ENCODE measurements at regions not wholly inside any gene's neighbourhood (a gene's known extent, or its start where the extent isn't known, plus 50 kb on each side); places are given as distances from the start of the nearest gene placed in this dataset.
"Not testable (repeated sequence)": the region's sequence is repeated elsewhere in the genome, so short reads cannot be mapped to it uniquely, and the experiment has no call there.

DNA sequence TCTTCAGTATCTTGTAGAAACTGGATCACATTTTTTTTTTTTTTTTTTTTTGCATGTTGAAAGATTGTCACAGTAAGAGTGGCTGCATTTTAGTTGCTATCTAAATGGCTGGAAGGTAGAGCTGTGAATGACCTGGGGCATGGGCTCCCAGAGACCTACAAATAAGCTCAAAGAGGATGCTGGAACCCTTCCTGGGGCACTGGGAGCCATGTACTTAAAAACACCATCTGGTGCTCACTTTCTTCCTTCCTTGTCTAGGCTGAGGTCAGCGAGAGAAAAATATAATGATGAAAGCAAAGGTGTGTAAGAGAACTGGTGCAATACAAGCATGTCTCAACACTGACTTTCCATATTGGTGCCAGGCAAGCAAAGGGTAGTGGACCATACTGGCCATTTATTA is 323.9 kb downstream of the SV2B start:
- H3K27me3 ChIP-seq (ENCODE audit: insufficient read depth, low read length) = no peaks in the 10 kb centered on the region
- no peaks in the 10 kb centered on the region for H3K4me1 ChIP-seq (ENCODE audit: insufficient read depth, low read length)
- H3K36me3 ChIP-seq (ENCODE audit: insufficient read depth, low read length) = no peaks in the 10 kb centered on the region
- H3K9me3 ChIP-seq (ENCODE audit: low read length) = no peaks in the 10 kb centered on the region
- H3K4me3 ChIP-seq (ENCODE audit: low read length) = no peak overlapping the region
- no peak overlapping the region for H2AFZ ChIP-seq (ENCODE audit: low read depth, low read length)

DNA sequence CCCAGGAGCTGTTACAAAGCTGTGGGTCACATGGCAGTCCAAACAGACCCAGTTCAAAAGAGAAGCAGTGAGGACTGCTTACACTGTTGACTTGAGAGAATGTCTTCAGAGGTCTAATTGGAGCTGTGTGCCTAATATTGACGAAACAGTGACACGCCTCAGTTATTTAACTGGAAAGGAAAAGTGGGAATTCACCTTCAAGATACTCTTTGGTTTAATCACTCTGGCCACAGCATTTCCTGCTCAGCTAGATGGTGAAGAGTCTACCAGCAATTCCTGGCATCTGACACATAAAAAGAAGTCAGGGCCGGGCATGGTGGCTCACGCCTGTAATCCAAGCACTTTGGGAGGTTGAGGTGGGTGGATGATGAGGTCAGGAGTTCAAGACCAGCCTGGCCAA is 326.4 kb downstream of the SV2B start:
- no peaks in the 10 kb centered on the region for H3K27me3 ChIP-seq (ENCODE audit: insufficient read depth, low read length)
- no peaks in the 10 kb centered on the region for H3K36me3 ChIP-seq (ENCODE audit: insufficient read depth, low read length)

DNA sequence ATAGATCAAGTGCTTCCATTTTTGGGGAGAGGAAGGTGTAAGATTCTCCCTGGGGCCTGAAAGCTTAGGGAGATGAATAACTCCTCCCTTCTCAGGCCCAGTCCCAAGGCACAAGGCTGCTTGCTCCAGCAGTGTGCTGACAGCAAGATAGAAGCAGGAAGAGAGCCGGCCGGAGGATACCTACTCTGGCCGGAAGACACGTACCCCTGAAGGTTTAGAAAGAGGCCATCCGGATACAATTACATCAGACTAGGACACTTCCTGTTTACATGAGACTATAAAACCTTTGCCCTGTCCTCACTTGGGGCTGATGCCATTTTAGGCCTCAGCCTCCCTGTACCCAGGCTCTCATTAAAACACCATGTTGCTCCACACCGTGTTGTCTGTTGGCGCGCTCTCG is 329.9 kb downstream of the SV2B start:
- Histone ChIP-seq H2AFZ (ENCODE audit: low read depth, low read length) (no peak overlapping the region), H3K9me3 (ENCODE audit: low read length) (no peaks in the 10 kb centered on the region), H3K4me3 (ENCODE audit: low read length) (no peak overlapping the region), H3K27me3 (ENCODE audit: insufficient read depth, low read length) (no peaks in the 10 kb centered on the region), H3K36me3 (ENCODE audit: insufficient read depth, low read length) (no peaks in the 10 kb centered on the region), H3K4me1 (ENCODE audit: insufficient read depth, low read length) (no peaks in the 10 kb centered on the region)

More for the DNA sequence above, 326.4 kb downstream of the SV2B start:
- H3K4me3 ChIP-seq (ENCODE audit: low read length) = no peak overlapping the region
- H3K4me1 ChIP-seq (ENCODE audit: insufficient read depth, low read length) = no peaks in the 10 kb centered on the region
- no peaks in the 10 kb centered on the region for H3K9me3 ChIP-seq (ENCODE audit: low read length)
- no peak overlapping the region for H2AFZ ChIP-seq (ENCODE audit: low read depth, low read length)

DNA sequence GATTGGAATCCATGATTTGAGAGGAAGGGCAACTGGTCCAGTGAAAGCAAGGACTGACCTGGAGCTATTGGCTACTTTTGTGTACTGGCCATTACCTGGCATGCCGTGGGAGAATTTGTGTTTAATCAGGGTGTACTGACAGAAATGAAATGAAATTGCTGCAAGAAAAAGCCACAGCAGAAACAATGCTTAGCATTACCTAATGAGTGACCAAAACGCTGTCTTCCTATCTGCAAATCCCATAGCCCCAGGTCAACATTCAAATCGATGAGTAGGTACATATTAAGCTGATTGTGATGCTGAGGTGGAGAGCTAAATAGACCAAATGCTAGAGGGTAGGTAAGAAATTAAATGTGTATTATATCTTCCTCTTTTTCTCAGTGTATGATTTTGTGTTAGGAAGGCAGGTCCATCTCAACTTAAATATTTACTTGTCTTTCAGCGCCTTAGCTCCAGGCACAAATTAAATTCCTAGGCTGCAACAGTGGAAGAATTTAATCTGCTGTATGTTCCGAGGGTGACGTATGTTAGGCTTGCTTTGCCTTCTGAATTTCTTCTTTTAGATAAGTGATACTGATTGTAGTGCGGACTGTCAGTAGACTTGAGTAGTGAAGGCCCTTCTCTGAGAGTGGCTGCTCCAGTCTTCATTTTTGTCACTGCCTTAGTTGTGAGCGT is 331.1 kb downstream of the SV2B start:
- Histone ChIP-seq H3K4me3 (ENCODE audit: low read length) (no peak overlapping the region), H2AFZ (ENCODE audit: low read depth, low read length) (no peak overlapping the region), H3K36me3 (ENCODE audit: insufficient read depth, low read length) (no peaks in the 10 kb centered on the region), H3K27me3 (ENCODE audit: insufficient read depth, low read length) (no peaks in the 10 kb centered on the region), H3K4me1 (ENCODE audit: insufficient read depth, low read length) (no peaks in the 10 kb centered on the region), H3K9me3 (ENCODE audit: low read length) (no peaks in the 10 kb centered on the region)

DNA sequence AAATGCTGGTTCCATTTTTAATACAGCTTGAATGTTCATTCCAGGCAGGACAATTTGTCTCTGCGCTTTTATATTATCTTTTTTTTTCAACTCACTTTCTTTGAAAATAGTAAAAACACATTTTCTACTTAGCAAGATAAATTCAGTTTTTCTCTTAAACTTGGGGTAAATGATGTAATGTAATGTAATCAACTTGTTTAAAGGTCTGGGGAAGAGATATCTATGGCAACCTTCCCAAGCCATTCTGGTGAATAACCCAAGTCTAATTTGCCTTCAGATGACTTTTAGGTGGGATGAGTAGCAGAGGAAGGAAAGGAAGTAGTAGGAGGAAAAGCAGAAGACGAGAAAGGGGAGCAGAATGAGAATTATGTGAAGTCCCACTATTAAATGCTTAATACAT is 335.1 kb downstream of the SV2B start:
- H2AFZ ChIP-seq (ENCODE audit: low read depth, low read length) = no peak overlapping the region
- H3K4me3 ChIP-seq (ENCODE audit: low read length) = no peak overlapping the region
- H3K4me1 ChIP-seq (ENCODE audit: insufficient read depth, low read length) = no peaks in the 10 kb centered on the region
- no peaks in the 10 kb centered on the region for H3K9me3 ChIP-seq (ENCODE audit: low read length)
- H3K36me3 ChIP-seq (ENCODE audit: insufficient read depth, low read length) = no peaks in the 10 kb centered on the region
- no peaks in the 10 kb centered on the region for H3K27me3 ChIP-seq (ENCODE audit: insufficient read depth, low read length)

DNA sequence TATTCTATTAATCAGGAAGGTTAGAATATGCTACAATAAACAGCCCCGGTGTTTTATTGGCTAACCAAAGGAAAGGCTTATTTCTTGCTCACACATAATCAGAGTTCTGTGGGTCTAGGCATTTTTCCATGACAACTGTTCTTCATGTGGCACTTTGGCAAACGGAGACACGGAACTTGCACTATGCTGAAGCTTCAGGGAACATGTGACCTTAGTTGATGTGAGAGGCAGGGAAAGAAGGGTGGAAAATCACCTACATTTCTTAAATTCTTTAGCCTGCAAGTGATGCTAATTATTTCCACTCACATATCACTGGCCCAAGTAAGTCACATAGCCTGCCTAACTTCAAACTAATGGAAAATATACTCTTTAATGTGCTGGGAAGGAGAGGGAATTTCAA is 344.6 kb downstream of the SV2B start:
- H3K36me3 ChIP-seq (ENCODE audit: insufficient read depth, low read length) = no peaks in the 10 kb centered on the region
- H3K4me1 ChIP-seq (ENCODE audit: insufficient read depth, low read length) = peaks cover 3% of the 10 kb centered on the region
- H3K4me3 ChIP-seq (ENCODE audit: low read length) = no peak overlapping the region
- H3K27me3 ChIP-seq (ENCODE audit: insufficient read depth, low read length) = peaks cover 3% of the 10 kb centered on the region
- H3K9me3 ChIP-seq (ENCODE audit: low read length) = no peaks in the 10 kb centered on the region
- H2AFZ ChIP-seq (ENCODE audit: low read depth, low read length) = no peak overlapping the region

DNA sequence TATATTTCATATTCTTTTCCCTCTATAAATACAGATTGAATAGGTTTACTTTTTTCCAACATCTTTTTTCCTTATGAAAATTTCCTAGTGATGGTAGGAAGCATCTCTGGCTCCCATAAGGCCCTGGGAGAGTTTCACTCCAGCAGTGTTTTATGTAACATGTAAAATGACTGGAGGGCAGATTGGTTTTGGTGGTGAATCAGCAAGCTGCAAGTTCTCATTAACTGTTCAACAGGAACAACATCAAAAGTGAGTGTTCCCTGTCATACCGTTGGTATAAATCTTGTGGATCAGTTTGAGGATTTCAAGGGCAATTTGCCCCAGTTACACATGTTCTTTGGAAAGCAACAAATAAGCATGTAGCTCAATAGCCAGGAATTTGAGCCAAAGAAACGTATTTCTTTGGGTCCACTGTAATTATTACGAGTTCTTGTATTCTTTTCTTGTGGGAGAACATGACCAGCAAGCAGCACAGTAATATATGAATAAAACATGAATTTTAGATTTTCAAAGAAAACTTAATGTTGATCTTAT is 345.7 kb downstream of the SV2B start:
- H3K36me3 ChIP-seq (ENCODE audit: insufficient read depth, low read length) = no peaks in the 10 kb centered on the region
- no peaks in the 10 kb centered on the region for H3K9me3 ChIP-seq (ENCODE audit: low read length)

DNA sequence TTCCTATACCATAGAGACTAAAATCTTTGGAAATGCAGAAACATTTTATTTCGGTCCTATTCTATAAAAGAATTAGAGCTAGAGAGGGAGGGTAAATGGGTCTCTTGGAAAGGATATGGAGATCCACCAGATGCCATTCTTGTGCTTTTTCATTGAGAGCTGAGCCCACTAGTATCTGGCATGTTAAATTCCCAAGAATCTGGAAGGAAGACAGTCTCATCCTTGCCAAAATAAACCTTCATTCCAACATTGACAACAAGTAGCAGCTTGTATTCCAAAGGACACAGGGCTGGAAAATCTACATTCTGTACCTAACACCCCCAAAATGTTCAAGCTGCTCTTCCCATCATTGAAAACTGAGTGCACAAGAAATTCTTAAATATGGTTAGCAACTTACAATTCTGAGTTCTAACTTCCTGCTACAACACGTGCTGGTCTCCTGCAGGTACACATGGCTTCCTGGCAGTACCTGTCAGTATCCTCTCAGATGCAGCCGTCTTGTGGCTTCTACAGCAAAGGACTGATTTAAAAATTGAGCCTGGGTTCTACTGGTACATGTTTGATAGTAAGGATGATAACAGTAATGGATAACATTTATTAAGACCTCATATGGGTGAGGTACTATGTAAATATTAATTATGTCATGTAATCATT is 348.1 kb downstream of the SV2B start:
- Histone ChIP-seq H3K4me1 (ENCODE audit: insufficient read depth, low read length) (peaks cover 3% of the 10 kb centered on the region), H3K4me3 (ENCODE audit: low read length) (no peak overlapping the region), H3K27me3 (ENCODE audit: insufficient read depth, low read length) (peaks cover 3% of the 10 kb centered on the region), H3K9me3 (ENCODE audit: low read length) (no peaks in the 10 kb centered on the region), H2AFZ (ENCODE audit: low read depth, low read length) (no peak overlapping the region), H3K36me3 (ENCODE audit: insufficient read depth, low read length) (no peaks in the 10 kb centered on the region)

More for the DNA sequence above, 345.7 kb downstream of the SV2B start:
- peaks cover 3% of the 10 kb centered on the region for H3K4me1 ChIP-seq (ENCODE audit: insufficient read depth, low read length)
- peaks cover 3% of the 10 kb centered on the region for H3K27me3 ChIP-seq (ENCODE audit: insufficient read depth, low read length)
- no peak overlapping the region for H2AFZ ChIP-seq (ENCODE audit: low read depth, low read length)
- H3K4me3 ChIP-seq (ENCODE audit: low read length) = no peak overlapping the region

DNA sequence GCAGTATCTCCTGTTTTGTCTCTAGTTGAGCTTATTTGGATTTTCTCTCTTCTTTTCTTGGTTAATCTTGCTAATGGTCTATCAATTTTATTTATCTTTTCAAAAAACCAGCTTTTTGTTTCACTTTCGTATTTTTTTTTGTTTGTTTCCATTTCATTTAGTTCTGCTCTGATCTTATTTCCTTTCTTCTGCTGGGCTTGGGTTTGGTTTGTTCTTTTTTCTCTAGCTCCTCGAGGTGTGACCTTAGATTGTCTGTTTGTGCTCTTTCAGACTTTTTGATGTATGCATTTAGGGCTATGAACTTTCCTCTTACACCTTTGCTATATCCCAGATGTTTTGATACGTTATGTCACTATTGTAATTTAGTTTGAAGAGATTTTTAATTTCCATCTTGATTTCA is 353.3 kb downstream of the SV2B start:
- not testable (repeated sequence) for H3K4me3 ChIP-seq (ENCODE audit: low read length); H2AFZ ChIP-seq (ENCODE audit: low read depth, low read length); H3K4me1 ChIP-seq (ENCODE audit: insufficient read depth, low read length); H3K9me3 ChIP-seq (ENCODE audit: low read length); H3K27me3 ChIP-seq (ENCODE audit: insufficient read depth, low read length); H3K36me3 ChIP-seq (ENCODE audit: insufficient read depth, low read length)

DNA sequence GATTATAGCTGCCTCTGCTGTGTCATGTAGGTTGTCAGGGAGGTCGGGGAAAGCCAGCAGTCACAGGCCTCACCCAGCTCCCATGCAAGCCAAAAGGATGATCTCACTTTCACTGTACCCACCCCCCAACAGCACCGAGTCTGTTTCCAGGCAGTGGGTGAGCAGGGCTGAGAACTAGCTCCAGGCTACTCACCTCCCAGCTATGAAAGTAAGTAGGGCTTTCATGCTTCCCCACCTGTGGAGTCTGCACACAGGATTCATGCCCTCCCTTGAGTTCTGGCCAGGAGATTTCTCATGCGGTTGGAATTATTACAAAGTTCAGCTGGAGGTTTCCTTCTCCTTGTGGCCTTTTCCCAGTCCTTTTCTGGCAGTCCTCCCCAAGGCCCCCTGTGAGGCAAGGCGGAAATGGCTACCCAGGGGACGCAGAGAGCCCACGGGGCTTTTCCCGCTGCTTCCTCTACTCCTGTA is 356.2 kb downstream of the SV2B start:
- Histone ChIP-seq H3K4me3 (ENCODE audit: low read length) (no peak overlapping the region), H2AFZ (ENCODE audit: low read depth, low read length) (no peak overlapping the region), H3K36me3 (ENCODE audit: insufficient read depth, low read length) (no peaks in the 10 kb centered on the region), H3K27me3 (ENCODE audit: insufficient read depth, low read length) (no peaks in the 10 kb centered on the region), H3K4me1 (ENCODE audit: insufficient read depth, low read length) (no peaks in the 10 kb centered on the region), H3K9me3 (ENCODE audit: low read length) (no peaks in the 10 kb centered on the region)

DNA sequence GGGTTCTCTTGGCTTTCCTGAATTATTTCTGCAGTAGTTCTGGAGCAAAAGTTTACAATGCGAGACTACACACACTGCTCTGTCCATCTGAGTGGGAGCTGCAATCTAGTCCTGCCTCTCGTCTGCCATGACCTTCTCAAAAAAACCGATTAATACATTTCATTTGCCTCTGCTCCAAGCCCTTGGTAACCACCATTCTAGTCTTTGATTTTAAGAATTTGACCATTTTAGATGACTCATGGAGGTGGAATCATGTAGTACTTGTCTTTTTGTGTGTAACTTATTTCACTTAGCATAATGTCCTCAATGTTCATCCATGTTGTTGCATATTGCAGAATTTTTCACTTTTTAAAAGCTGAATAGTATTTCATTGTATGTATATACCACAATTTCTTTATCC is 356.9 kb downstream of the SV2B start:
- Histone ChIP-seq H2AFZ (ENCODE audit: low read depth, low read length) (no peak overlapping the region), H3K36me3 (ENCODE audit: insufficient read depth, low read length) (no peaks in the 10 kb centered on the region), H3K4me3 (ENCODE audit: low read length) (no peak overlapping the region), H3K27me3 (ENCODE audit: insufficient read depth, low read length) (no peaks in the 10 kb centered on the region), H3K4me1 (ENCODE audit: insufficient read depth, low read length) (no peaks in the 10 kb centered on the region), H3K9me3 (ENCODE audit: low read length) (no peaks in the 10 kb centered on the region)

DNA sequence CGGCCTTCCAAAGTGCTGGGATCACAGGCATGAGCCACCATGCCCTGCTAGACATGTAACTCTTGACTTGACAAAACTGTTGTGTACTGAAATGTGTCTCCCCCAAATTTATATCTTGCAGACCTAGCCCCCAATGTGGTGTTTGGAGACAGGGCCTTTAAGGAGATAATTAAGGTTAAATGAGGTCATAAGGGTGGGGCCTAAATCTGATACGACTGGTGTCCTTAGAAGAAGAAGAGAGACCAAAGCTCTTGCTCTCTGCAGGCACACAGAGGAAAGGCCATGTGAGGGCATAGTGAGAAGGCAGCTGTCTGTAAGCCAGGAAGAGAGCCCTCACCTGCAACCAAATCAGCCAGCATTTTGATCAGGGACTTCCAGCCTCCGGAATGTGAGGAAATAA is 361.3 kb downstream of the SV2B start:
- Histone ChIP-seq H3K4me1 (ENCODE audit: insufficient read depth, low read length) (no peaks in the 10 kb centered on the region), H3K27me3 (ENCODE audit: insufficient read depth, low read length) (no peaks in the 10 kb centered on the region), H3K4me3 (ENCODE audit: low read length) (no peak overlapping the region), H3K36me3 (ENCODE audit: insufficient read depth, low read length) (no peaks in the 10 kb centered on the region), H2AFZ (ENCODE audit: low read depth, low read length) (no peak overlapping the region), H3K9me3 (ENCODE audit: low read length) (no peaks in the 10 kb centered on the region)

DNA sequence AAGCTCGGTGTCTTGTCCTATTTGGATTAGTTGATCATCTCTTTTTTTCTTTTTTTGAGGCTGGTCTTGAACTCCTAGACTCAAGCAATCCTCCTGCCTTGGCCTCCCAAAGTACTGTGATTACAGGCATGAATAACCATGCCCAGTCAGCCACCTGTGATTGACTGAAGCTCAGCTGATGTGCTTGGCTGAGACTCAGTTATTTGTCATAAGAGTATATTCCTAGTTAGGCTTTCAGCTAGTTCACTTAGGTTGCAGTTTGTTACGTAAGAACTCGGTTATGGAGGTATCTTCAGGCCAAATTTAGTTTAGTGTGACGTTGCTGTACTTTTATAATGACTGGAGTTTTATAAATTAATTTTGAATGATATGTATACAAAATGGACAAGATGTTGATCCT is 365.0 kb downstream of the SV2B start:
- Histone ChIP-seq H3K36me3 (ENCODE audit: insufficient read depth, low read length) (no peaks in the 10 kb centered on the region), H2AFZ (ENCODE audit: low read depth, low read length) (no peak overlapping the region)

More for the DNA sequence above, 365.0 kb downstream of the SV2B start:
- Histone ChIP-seq H3K4me3 (ENCODE audit: low read length) (no peak overlapping the region), H3K27me3 (ENCODE audit: insufficient read depth, low read length) (no peaks in the 10 kb centered on the region), H3K4me1 (ENCODE audit: insufficient read depth, low read length) (no peaks in the 10 kb centered on the region), H3K9me3 (ENCODE audit: low read length) (no peaks in the 10 kb centered on the region)
